ENCODE measurements at regions not wholly inside any gene's neighbourhood (a gene's known extent, or its start where the extent isn't known, plus 50 kb on each side); places are given as distances from the start of the nearest gene placed in this dataset.

GRCh38 chr5:158174026-158174425 is 315.1 kb upstream of the CLINT1 start:
- TF ChIP-seq POLR2A (IDR thresholded peaks at IDR 0.05; ENCODE audit: low read depth) (no peak), CTCF (IDR thresholded peaks at IDR 0.05) (no peak)

Measured in esophagus muscularis mucosa (tissue), 3 donors.